ENCODE measurements at regions not wholly inside any gene's neighbourhood (a gene's known extent, or its start where the extent isn't known, plus 50 kb on each side); places are given as distances from the start of the nearest gene placed in this dataset.

DNA sequence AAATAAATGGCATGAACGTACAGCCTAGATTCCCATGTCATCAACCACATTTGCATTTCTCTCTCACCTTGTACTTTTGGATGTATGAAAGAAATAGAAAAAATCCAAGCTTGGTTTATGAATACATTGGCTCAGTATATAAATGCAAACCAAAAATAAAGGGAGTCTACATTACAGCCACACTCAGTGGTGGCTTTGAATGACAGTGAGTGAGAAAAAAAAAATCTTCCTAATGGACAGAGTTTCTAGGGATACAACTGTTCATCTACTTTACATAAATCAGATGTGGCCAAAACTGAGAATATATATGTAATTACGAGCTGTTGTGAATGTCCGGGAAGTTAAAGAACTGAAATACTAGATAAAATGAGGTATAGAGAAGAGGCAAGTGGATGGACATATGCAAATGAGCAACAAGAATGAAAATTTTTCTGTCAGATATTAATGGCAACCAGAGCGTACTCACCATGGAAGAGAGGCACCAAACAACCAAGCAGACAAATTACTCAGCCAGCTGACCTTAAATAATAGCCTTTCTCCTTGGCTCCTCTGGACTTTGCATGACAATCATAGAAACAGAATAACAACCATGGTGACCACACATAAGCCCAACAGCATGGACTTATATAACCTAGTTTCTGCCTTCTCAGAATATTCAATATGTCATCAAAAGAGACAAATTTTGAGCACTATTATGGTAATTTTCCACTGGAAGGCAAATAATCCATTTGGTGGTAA lies 1305.8 kb downstream of the OTOL1 start:
- no peak overlapping the region for H3K27ac ChIP-seq
- H3K4me1 ChIP-seq: no peaks in the 10 kb centered on the region
- TF ChIP-seq, protein P1, sequence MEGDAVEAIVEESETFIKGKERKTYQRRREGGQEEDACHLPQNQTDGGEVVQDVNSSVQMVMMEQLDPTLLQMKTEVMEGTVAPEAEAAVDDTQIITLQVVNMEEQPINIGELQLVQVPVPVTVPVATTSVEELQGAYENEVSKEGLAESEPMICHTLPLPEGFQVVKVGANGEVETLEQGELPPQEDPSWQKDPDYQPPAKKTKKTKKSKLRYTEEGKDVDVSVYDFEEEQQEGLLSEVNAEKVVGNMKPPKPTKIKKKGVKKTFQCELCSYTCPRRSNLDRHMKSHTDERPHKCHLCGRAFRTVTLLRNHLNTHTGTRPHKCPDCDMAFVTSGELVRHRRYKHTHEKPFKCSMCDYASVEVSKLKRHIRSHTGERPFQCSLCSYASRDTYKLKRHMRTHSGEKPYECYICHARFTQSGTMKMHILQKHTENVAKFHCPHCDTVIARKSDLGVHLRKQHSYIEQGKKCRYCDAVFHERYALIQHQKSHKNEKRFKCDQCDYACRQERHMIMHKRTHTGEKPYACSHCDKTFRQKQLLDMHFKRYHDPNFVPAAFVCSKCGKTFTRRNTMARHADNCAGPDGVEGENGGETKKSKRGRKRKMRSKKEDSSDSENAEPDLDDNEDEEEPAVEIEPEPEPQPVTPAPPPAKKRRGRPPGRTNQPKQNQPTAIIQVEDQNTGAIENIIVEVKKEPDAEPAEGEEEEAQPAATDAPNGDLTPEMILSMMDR (IDR thresholded peaks at IDR 0.05): no peak
- TF ChIP-seq POLR2A (IDR thresholded peaks at IDR 0.05): no peak
- WGBS (ENCODE audit: insufficient coverage, low coverage, low lambda C conversion rate, missing lambda C conversion rate): 47% methylated on average over 4 of the region's 4 CpGs
- no peaks in the 10 kb centered on the region for H3K9me3 ChIP-seq
- DNase-seq (no peak), ATAC-seq (no peak)
- intact Hi-C loops (cut with DNase I): no loop called here
- H3K4me3 ChIP-seq: no peak overlapping the region
- no peaks in the 10 kb centered on the region for H3K27me3 ChIP-seq
- H3K36me3 ChIP-seq: no peaks in the 10 kb centered on the region

DNA sequence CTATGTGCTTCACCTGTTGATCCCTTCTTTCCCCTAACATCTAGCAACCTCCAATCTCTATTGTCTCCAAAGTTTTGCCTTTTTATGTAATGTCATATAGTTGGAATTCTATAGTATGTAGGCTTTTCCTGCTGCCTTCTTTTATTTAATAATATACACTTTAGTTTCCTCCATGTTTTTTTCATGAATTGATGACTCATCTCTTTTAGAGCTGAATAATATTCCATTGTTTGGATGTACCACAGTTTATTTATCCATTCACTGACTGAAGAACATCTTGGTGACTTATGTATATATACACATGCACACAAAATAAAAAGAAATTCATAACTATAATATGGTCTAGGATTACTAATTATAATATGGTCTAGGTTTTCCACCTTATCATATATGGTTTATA lies 1314.2 kb downstream of the OTOL1 start:
- H3K4me1 ChIP-seq: no peaks in the 10 kb centered on the region
- H3K27me3 ChIP-seq: no peaks in the 10 kb centered on the region
- ATAC-seq (no peak), DNase-seq (no peak)
- no peaks in the 10 kb centered on the region for H3K36me3 ChIP-seq
- no peak overlapping the region for H3K4me3 ChIP-seq
- intact Hi-C loops (cut with DNase I): no loop called here
- H3K9me3 ChIP-seq: no peaks in the 10 kb centered on the region
- TF ChIP-seq, protein P1 (IDR thresholded peaks at IDR 0.05): no peak
- no peak for TF ChIP-seq POLR2A (IDR thresholded peaks at IDR 0.05)
- H3K27ac ChIP-seq: no peak overlapping the region

DNA sequence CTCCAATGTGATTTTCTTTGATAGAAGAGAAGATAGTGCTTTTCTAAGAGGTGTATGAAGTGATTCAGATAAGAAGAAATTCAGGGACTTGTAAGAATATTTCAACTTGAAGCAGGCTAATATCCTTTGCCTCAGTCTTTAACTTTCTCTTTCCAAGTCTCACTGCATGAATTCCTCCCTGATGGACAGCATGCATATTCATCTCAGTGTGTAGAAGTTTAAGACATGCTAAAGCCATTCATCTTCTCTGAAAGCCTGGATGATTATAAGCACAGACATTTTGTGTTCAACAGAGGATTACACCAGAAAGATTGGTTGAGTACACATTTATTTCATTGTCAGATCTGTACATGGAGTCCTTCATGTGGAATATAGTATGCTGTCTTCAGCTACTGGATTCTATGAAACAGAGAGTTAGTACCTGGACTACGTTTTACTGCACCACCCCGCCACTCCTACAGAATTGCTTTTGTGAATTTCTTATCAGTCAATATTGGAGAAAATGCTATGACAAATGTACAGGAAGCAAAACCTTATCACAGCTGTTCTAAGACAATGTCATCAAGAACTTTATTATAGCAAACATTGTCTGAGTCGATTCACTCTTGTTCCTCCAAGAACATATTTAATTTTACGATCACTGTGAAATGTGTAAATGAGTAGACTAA lies 1346.1 kb downstream of the OTOL1 start:
- no peaks in the 10 kb centered on the region for H3K36me3 ChIP-seq
- H3K27ac ChIP-seq: no peak overlapping the region
- no peak for TF ChIP-seq POLR2A (IDR thresholded peaks at IDR 0.05)
- TF ChIP-seq, protein P1 (IDR thresholded peaks at IDR 0.05): no peak
- DNase-seq: no peak
- H3K27me3 ChIP-seq: no peaks in the 10 kb centered on the region
- intact Hi-C loops (cut with DNase I): no loop called here
- H3K9me3 ChIP-seq: no peaks in the 10 kb centered on the region
- no peaks in the 10 kb centered on the region for H3K4me1 ChIP-seq
- H3K4me3 ChIP-seq: no peak overlapping the region
- ATAC-seq: no peak
- 62% methylated on average over 4 of the region's 4 CpGs for WGBS (ENCODE audit: insufficient coverage, low coverage, low lambda C conversion rate, missing lambda C conversion rate)

DNA sequence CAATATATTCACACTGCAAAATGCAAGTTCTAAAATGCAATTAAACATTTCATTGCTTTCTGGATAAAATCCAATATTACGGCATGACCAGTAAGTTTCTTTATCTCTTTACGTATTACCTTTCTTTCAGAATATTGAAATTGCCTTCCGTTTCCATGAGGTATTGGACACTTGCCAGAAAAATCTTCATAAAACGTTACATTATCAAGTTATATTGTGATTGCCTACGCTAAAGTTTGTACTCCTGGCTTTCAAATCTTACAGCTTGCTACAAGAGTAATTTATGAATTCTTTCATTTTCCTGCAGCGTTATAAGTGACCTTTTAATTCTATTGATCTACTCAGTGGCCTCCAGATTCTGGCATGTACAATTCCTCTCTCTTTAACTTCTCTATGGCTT lies 1349.3 kb downstream of the OTOL1 start:
- H3K27ac ChIP-seq: no peak overlapping the region
- TF ChIP-seq POLR2A (IDR thresholded peaks at IDR 0.05): no peak
- TF ChIP-seq, protein P1 (IDR thresholded peaks at IDR 0.05): no peak
- no peak overlapping the region for H3K4me3 ChIP-seq
- no peak for DNase-seq
- no peak for ATAC-seq
- no peaks in the 10 kb centered on the region for H3K9me3 ChIP-seq
- no peaks in the 10 kb centered on the region for H3K36me3 ChIP-seq
- no peaks in the 10 kb centered on the region for H3K4me1 ChIP-seq
- WGBS (ENCODE audit: insufficient coverage, low coverage, low lambda C conversion rate, missing lambda C conversion rate): 27% methylated on average over 6 of the region's 6 CpGs
- intact Hi-C loops (cut with DNase I): no loop called here
- no peaks in the 10 kb centered on the region for H3K27me3 ChIP-seq
